Panc1 (cell line): ENCODE measurements at regions not wholly inside any gene's neighbourhood (a gene's known extent, or its start where the extent isn't known, plus 50 kb on each side); places are given as distances from the start of the nearest gene placed in this dataset.

Source experiments
- ATAC-seq: fragments of 200-7000 bp; cut with Tn5 transposase; 2 replicates; pipeline ENCODE4 v1.9.1; 2020; ENCODE audit warnings: mild to moderate bottlenecking, moderate library complexity
- BruUV-seq: library from RNA; stranded (reverse); fragments of 400-500 nt; replicated peaks from 2 replicates; lab custom pipeline; 2021; lab: Mats Ljungman, UMichigan
- CTCF ChIA-PET: fragments of 300-600 bp; sonication (Branson Sonifier 250); formaldehyde crosslinking; loops from one replicate; lab custom pipeline; 2022; ENCODE audit warnings: antibody characterized with exemption; lab: Charles Lee
- POLR2A ChIA-PET: fragments of 300-600 bp; sonication (Branson Sonifier 250); formaldehyde crosslinking; loops from one replicate; lab custom pipeline; 2022; ENCODE audit warnings: antibody characterized with exemption; lab: Charles Lee
- DNase-seq: peaks from one replicate; pipeline ENCODE4 v3.0.0-alpha.2; 2010; ENCODE audit warnings: low read depth, low spot score
- H3K27ac ChIP-seq: 2 replicates; pipeline ENCODE4 v1.5.1; 2011; ENCODE audit warnings: mild to moderate bottlenecking, low read length, inconsistent platforms
- H3K27me3 ChIP-seq: fragments of 200-500 bp; sonication (Bioruptor generic); 2 replicates; pipeline ENCODE4 v1.6.0; 2014; ENCODE audit warnings: low read length, inconsistent platforms; ENCODE audit not compliant: control insufficient read depth, insufficient read depth
- H3K36me3 ChIP-seq: fragments of 200-500 bp; sonication (Bioruptor generic); 2 replicates; pipeline ENCODE4 v1.5.1; 2014; ENCODE audit warnings: inconsistent platforms, mild to moderate bottlenecking, low read length, moderate library complexity; ENCODE audit not compliant: control insufficient read depth, insufficient read depth
- H3K4me1 ChIP-seq: 2 replicates; pipeline ENCODE4 v1.5.1; 2011; ENCODE audit warnings: inconsistent platforms, mild to moderate bottlenecking, low read length, moderate library complexity; ENCODE audit not compliant: control insufficient read depth, insufficient read depth
- H3K4me3 ChIP-seq, 2 experiments: 2 replicates each; pipeline ENCODE4 v1.5.1; 2011 to 2012; ENCODE audit warnings: low read depth in 2 of 2, low read length in 2 of 2, mild to moderate bottlenecking in 2 of 2, inconsistent platforms in 1 of 2, moderate library complexity in 1 of 2
- H3K9me3 ChIP-seq: fragments of 200-500 bp; sonication (Bioruptor generic); 2 replicates; pipeline ENCODE4 v1.5.1; 2014; ENCODE audit warnings: low read depth, mild to moderate bottlenecking, inconsistent platforms, low read length, moderate library complexity; ENCODE audit not compliant: control insufficient read depth, insufficient read depth
- CTCF ChIP-seq: fragments of 450-650 bp; IDR thresholded peaks from 2 replicates; pipeline ENCODE4 v1.5.1; 2017; ENCODE audit warnings: mild to moderate bottlenecking
- POLR2AphosphoS5 ChIP-seq: IDR thresholded peaks from 2 replicates; pipeline ENCODE4 v1.6.1; 2012; ENCODE audit warnings: mild to moderate bottlenecking, low read depth, low read length, moderate library complexity
- REST ChIP-seq, 2 experiments: IDR thresholded peaks; 2 replicates each; pipeline ENCODE4 v1.6.1; 2011 to 2012; ENCODE audit warnings: low read depth in 2 of 2, control low read depth in 1 of 2, low read length in 1 of 2, mild to moderate bottlenecking in 1 of 2, moderate library complexity in 1 of 2; ENCODE audit not compliant: insufficient read depth in 1 of 2
- SIN3A ChIP-seq: IDR thresholded peaks from 2 replicates; pipeline ENCODE4 v1.6.1; 2012; ENCODE audit warnings: low read depth, mild to moderate bottlenecking, low read length, moderate library complexity, borderline replicate concordance; ENCODE audit not compliant: insufficient read depth
- TCF7L2 ChIP-seq: IDR thresholded peaks from 2 replicates; pipeline ENCODE4 v1.6.1; 2011; ENCODE audit warnings: mild to moderate bottlenecking, low read depth, low read length, inconsistent platforms
- in situ Hi-C: cut with HindIII; loops from 2 replicates; pipeline ENCODE4 v1.10.0; 2016; ENCODE audit warnings: low sequenced_read_pairs, low pct_unique_long_range_greater_than_20kb
- intact Hi-C: fragments of 100-400 bp; cut with micrococcal nuclease; formaldehyde crosslinking; loops from one replicate; pipeline ENCODE4 v1.10.0; 2022; ENCODE audit not compliant: unreplicated experiment

GRCh38 chr3:18533039-18533438, 107.9 kb upstream of the SATB1 start:
- TF ChIP-seq SIN3A = no peak
- TF ChIP-seq CTCF = no peak
- no peak for TF ChIP-seq REST (IDR thresholded peaks at IDR 0.05; ENCODE audit: insufficient read depth in 1 of 2, low read depth in 2 of 2, low read length in 1 of 2)
- TF ChIP-seq POLR2AphosphoS5 = no peak
- no peak for TF ChIP-seq TCF7L2
- in situ Hi-C loops = no loop called here
- H3K27me3 ChIP-seq = no peaks in the 10 kb centered on the region

GRCh38 chr3:18531662-18532061, 106.5 kb upstream of the SATB1 start:
- Histone ChIP-seq H3K9me3 (no peaks in the 10 kb centered on the region), H3K27ac (no peak overlapping the region), H3K4me1 (no peaks in the 10 kb centered on the region), H3K4me3 (no peak overlapping the region), H3K27me3 (no peaks in the 10 kb centered on the region), H3K36me3 (no peaks in the 10 kb centered on the region)
- intact Hi-C loops (no loop called here), in situ Hi-C loops (no loop called here)
- TF ChIP-seq SIN3A = no peak
- no peak for TF ChIP-seq REST (IDR thresholded peaks at IDR 0.05; ENCODE audit: insufficient read depth in 1 of 2, low read depth in 2 of 2, low read length in 1 of 2)
- TF ChIP-seq POLR2AphosphoS5 = no peak
- TF ChIP-seq TCF7L2 = no peak
- no peak for TF ChIP-seq CTCF
- ChIA-PET CTCF (no interaction called here), POLR2A (no interaction called here)
- BruUV-seq = no TSS peak
- DNase-seq (no peak), ATAC-seq (no peak)

More at GRCh38 chr3:18533039-18533438, 107.9 kb upstream of the SATB1 start:
- no TSS peak for BruUV-seq
- Histone ChIP-seq H3K27ac (no peak overlapping the region), H3K4me3 (no peak overlapping the region), H3K9me3 (no peaks in the 10 kb centered on the region), H3K36me3 (no peaks in the 10 kb centered on the region), H3K4me1 (no peaks in the 10 kb centered on the region)
- DNase-seq (no peak), ATAC-seq (no peak)
- intact Hi-C loops = no loop called here
- CTCF ChIA-PET = no interaction called here
- POLR2A ChIA-PET = no interaction called here
